GM18502 (cell line): ENCODE measurements at regions not wholly inside any gene's neighbourhood (a gene's known extent, or its start where the extent isn't known, plus 50 kb on each side); places are given as distances from the start of the nearest gene placed in this dataset.

Experiments used
- ATAC-seq: cut with Tn5 transposase; IDR thresholded peaks from one replicate; pipeline ENCODE4 v1.9.1; 2021; ENCODE audit warnings: mild to moderate bottlenecking; ENCODE audit not compliant: unreplicated experiment, poor library complexity

DNA sequence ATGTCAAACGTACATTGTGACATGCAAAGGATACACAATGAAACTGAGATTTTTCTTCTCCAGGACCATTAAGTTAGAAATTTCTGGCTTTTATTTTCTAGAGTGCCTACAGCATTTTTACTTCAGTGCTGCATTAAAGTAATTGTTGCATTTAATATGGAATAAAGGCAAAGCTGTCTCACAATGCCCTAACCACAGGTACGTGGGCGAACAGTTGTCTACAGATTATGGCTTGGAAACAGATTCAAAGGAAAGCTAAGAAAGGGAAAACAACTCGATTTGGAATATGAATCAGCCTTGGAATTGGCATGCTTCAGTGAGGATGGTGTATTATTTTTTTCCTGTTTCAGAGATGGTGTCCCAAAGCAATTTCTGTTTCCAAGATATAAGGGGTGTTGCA, 79.1 kb upstream of the TUSC7 start:
- no peak for ATAC-seq

- ATAC-seq = no peak
Observed at GRCh38 chr3:116639641-116640040, 69.9 kb upstream of the TUSC7 start.

DNA sequence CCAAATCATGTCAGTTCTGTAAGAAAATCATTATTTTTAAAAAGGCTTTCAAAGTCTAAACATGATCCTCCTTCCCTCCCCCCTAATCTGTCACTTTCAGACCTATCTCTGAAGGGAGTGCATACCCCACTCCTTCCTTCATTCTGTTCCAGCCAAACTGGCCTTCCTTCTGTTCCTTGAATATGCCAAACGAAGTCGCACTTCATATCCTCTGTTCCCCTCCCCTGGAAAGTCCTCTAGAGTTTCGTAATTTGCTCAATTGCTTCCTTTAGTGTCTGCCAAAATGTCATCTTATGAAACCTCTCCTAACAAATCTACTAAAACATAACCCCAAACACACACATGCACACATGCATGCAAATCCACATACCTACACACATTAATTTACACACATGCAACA, 69.5 kb upstream of the TUSC7 start:
- ATAC-seq = no peak

- no peak for ATAC-seq
Observed at GRCh38 chr3:116643001-116643400, 66.6 kb upstream of the TUSC7 start.

- ATAC-seq = no peak
Observed at GRCh38 chr3:116647996-116648395, 61.6 kb upstream of the TUSC7 start.
